COR-L47 (cell line): ENCODE measurements at regions not wholly inside any gene's neighbourhood (a gene's known extent, or its start where the extent isn't known, plus 50 kb on each side); places are given as distances from the start of the nearest gene placed in this dataset.
"Not testable (repeated sequence)": the region's sequence is repeated elsewhere in the genome, so short reads cannot be mapped to it uniquely, and the experiment has no call there.

Source experiments
- DNase-seq: peaks from one replicate; lab custom pipeline; 2025; lab: John Stamatoyannopoulos, UW

DNA sequence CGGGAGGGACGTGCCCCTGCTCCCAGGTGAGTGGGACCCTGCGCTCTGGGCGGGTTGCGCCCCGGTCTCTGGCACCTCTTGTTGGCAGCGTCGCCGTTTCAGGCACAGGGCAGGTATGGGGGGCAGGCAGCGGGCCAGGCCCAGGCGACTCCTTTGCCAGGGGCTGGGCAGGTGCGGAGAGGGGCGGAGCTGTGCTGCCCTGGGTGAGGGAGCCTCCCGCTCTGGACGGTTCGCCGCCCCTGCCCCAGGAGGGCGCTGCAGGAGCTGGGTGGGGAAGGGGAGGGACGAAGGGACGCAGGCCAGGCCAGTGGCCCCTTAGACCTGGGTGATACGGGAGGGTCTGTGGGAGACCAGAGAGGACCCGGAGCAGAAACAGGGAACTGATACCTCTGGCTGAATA, 663.9 kb upstream of the DEFB115 start:
- DNase-seq, result no peak

DNA sequence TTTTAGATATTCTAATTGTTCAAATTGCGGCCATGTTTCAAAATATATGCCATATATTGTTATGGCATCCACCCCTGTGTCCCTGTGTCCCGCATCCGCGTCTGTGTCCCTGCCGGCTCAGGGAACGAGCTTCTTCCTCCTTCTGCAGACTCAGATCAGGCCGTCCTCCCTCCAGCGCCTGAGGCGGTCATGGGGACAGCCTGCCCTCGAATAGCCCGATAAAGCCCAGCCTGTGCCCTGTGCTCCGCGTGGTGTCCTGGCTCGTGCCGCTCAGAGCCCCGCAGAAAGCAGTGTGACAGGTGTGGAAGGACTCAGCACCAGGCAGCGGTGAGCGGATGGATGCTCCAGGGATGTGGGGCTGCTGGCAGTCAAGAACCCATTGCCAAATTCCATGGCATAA, 663.4 kb upstream of the DEFB115 start:
- DNase-seq, result no peak

GRCh38 chr20:30595698-30596097, 661.8 kb upstream of the DEFB115 start:
- no peak for DNase-seq

DNA sequence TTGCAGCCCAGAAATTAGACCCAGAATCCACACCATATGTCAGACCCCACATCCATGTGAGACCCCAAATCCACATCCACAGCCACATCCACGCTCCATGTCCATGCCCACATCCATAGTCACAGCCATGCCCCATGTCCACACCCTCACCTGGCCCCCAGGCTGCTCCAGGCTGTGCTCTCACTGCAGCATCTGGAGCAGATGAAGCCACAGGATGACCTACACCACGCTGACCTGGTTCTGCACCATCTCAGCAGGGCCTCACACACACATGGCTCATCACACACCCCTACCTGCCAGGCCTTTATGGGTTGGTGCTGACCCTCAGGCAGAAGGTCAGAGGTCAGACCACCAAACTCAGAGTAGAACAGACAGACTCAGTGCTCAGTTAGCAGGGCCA, 660.0 kb upstream of the DEFB115 start:
- DNase-seq, result not testable (repeated sequence)

DNA sequence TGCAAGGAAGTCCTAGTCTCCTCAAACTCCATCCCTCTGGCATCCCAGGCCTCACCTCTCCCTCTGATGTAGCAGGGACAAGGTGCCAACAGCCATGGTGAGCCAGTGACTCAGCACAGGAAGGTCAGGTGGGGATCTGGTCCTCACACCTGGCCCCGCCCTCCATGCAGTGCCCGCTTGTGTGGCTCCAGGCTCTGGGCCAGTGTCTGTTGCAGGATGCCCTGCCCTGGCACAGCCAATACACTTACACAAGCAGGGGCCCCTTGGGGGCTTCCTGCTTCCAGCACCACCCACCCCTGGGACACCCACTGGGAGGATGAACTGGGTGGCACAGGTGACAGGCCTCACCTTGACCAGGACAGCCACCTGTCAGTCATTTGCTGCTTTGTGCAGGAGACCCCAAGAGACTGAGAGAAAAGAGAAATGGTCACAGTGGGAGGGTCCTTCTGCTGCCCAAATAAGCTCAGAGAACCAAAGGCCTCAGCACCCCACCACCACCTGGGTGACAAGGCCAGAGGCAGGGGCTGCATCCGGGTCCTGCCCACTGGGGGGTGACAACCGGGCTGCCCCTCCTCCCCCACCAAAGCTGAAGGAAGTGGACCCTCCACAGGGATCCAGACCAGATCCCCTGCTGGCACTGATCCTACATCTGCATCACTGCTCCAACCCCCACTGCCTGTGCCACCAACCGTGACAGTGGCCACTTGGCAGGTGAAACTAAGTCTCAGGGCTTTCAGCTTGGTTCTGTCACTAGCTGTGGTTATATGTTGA, 658.8 kb upstream of the DEFB115 start:
- no peak for DNase-seq

DNA sequence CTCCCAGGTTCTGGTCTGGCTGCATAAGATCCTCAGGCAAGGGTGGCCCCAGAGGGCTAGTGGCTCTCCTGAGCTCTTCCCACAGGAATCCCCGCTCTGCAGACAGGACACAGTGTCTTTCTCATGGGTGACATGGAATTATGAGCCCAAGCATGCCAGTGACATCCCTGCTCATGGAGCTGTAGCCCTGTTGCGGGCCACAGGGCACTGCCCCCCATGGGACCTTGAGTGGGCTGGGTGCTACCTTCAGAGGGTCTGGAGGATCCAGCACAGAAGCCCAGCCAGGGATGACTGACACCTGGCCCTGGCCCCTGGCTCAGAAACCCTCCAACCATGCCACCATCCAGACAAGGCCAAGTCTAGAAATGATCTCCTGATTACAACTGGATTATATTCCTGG, 657.5 kb upstream of the DEFB115 start:
- no peak for DNase-seq

GRCh38 chr20:30601974-30602373, 655.5 kb upstream of the DEFB115 start:
- no peak for DNase-seq

GRCh38 chr20:30602424-30602823, 655.0 kb upstream of the DEFB115 start:
- no peak for DNase-seq

GRCh38 chr20:30606990-30607389, 650.5 kb upstream of the DEFB115 start:
- DNase-seq, result no peak

DNA sequence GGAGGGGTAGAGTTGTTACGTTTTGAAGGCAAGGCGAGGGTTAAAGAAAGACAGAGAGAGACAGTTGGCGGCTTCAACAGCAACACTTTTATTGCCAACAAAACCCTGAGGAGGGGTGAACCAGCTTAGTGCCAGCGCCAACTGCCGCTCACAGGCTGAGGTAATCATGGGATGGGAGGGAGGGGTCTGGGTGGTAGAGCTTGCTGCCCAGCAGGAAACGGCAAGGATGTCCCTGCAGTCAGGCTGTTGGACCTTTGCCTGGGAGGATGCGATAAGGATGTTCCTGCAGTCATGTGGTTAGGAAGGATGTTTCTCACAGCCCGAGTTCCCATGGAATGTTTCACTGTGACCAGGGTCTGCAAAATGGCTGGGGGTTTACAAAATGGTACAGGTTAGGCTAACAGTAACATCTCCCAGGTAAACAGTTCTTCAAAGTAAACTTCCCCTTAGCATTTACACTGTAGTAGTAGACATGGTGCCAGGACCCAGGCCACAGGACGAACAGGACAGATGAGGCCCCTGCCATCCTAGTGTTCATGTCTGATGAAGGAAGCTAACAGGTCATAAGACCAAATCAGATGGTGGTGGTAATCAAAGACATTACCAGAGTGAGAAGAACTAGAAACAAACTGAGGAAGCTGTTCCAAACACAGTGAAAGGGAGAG, 647.3 kb upstream of the DEFB115 start:
- no peak for DNase-seq

DNA sequence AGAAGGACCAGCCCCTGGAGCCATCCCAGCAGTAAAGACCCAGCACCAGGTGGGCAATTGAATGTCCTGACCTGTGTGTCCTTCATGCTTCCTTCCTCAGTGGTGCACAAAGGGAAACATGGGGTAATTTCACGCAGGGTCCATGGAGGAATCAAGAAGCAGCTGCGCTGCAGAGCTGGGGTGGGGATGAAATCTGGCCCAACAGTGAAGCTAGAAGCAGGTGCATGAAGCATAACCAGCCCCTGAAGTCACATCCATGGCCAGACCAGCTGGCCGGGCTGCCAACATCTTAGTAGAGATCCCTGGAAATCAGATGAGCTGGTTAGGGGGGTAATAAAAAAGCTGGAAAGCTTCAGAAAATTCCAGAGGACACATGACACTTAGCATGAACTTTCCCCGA, 646.7 kb upstream of the DEFB115 start:
- DNase-seq, result no peak

DNA sequence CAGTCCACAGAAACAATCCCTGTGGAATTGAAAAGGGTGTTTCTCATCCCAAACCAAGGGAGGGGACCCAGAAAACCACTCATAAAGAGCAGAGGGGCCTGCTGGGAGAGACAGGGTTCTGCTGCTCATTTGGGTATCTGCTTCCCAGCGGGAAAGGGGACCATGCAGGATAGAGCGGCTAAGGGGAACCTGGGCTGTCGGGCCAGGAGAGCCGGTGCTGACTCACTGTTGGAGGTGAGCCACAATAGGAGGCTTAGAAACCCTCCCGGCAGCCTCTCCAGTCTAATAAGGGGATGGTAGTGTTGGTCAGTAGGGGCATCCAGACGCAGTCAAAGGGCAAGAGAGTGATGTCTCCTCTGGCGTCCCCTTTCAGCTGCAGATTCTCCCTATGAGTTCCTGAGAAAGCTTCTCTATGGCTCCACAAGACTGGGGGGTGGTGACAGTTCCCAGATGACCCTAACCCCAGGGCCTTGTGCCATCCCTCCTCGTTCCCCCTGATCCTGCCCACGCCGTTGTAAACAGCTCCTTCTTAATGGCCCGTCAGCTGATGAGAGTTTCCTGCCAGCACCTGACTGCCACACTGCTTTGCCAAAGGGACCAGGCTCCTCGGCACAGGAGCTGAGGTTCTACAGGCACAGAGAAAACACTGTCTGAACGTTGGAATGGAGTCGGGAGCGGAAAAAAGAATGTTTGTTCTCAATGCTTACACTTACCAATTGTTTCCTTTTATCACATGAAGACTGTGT, 646.1 kb upstream of the DEFB115 start:
- no peak for DNase-seq

- DNase-seq, result no peak
These were observed 645.1 kb upstream of the DEFB115 start for GRCh38 chr20:30612344-30612743.

DNA sequence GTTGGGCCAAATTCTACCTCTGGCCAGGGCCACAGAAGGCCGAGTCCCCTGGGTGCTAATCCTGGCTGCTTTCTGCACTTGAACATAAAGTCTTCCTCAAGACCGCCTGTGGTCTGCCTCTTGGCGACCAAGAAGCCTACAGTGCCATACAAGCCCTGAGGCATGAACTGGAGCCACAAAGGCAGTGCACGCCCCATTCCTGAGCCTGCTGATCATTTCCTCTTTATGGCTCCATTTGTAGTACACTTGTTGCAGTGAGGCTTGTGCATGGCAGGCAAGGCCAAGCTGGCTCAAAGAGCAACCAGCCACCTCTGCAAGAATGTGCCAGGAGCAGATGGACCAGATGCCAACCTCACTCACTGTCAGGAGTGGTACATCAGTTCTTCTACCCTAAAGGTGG, 636.1 kb upstream of the DEFB115 start:
- DNase-seq, result not testable (repeated sequence)

DNA sequence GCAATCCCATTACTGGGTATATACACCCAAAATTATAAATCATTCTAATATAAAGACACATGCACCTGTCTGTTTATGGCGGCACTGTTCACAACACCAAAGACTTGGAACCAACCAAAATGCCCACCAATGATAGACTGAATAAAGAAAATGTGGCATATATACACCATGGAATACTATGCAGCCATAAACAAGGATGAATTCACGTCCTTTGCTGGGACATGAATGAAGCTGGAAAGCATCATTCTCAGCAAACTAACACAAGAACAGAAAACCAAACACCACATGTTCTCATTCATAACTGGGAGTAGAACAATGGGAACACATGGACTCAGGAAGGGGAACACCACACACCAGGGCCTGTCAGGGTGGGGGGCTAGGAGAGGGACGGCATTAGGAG, 633.2 kb upstream of the DEFB115 start:
- not testable (repeated sequence) for DNase-seq

GRCh38 chr20:30629376-30629775, 628.1 kb upstream of the DEFB115 start:
- DNase-seq, result not testable (repeated sequence)

DNA sequence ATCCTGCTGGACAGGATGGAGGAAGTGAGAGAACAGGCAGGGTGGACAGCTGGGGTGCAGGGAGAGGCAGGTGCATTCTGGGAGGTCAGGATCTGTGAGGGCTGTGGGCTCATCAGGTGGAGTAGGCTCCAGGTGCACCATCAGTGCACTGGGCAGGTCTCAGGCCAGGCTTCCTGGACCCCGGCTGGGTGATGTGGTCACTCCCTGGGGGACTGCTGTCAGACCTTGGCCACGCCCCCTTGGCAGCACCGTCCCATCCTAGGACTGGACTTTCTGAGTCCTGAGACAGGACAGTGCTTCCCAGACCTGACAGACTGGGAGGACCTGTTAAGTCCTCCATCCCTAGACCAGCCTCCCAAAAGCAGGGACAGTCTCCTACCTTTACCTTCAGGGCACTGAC, 626.7 kb upstream of the DEFB115 start:
- DNase-seq, result no peak

GRCh38 chr20:30631261-30631789, 626.1 kb upstream of the DEFB115 start:
- not testable (repeated sequence) for DNase-seq

DNA sequence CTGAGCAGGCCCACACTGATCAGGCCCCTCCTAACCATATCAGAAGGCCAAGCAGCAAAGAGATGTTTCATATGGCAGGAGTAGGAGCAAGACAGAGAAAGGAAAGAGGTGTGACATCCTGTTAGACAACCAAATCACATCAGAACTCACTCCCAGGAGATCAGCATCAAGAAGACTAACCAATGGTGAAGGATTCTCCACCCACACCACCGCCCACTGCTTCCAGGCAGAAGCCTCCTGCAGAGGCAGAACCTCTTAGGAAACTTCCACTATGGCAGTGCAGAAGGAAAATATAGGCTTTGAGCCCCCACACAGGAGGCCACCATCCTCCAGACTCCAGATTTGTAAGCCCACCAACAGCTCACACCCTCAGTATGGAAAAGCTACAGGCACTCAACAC, 624.7 kb upstream of the DEFB115 start:
- DNase-seq, result not testable (repeated sequence)

- DNase-seq, result not testable (repeated sequence)
These were observed 615.9 kb upstream of the DEFB115 start for GRCh38 chr20:30641522-30641921.

GRCh38 chr20:30660982-30661381, 596.5 kb upstream of the DEFB115 start:
- not testable (repeated sequence) for DNase-seq

- not testable (repeated sequence) for DNase-seq
These were observed 589.0 kb upstream of the DEFB115 start for GRCh38 chr20:30668418-30668817.
